Keratinocyte (primary cell): ENCODE measurements at regions not wholly inside any gene's neighbourhood (a gene's known extent, or its start where the extent isn't known, plus 50 kb on each side); places are given as distances from the start of the nearest gene placed in this dataset.

ENCODE experiments used
- DNase-seq: peaks from one replicate; pipeline ENCODE4 v3.0.0-alpha.2; 2011; ENCODE audit warnings: low read depth, missing footprints, low spot score
- FAIRE-seq: peaks from 2 replicates; lab custom pipeline; 2011; peaks lifted over from hg19 to GRCh38; lab: Jason Lieb, UNC
- H2AFZ ChIP-seq: 2 replicates; pipeline ENCODE4 v1.6.0; 2012; ENCODE audit warnings: low read length, control low read depth, inconsistent platforms; ENCODE audit not compliant: control insufficient read depth
- H3K27ac ChIP-seq: 2 replicates; pipeline ENCODE4 v1.5.1; 2011; ENCODE audit warnings: low read length; ENCODE audit not compliant: control insufficient read depth, insufficient read depth
- H3K27me3 ChIP-seq: 3 replicates; pipeline ENCODE4 v1.6.0; 2011; ENCODE audit warnings: low read length; ENCODE audit not compliant: control insufficient read depth, insufficient read depth; ENCODE audit errors: extremely low read depth
- H3K36me3 ChIP-seq, 2 experiments: 2 replicates in 1 of 2; 3 replicates in 1 of 2; pipeline ENCODE4 v1.5.1; 2011; ENCODE audit warnings: low read length in 2 of 2, mild to moderate bottlenecking in 1 of 2; ENCODE audit not compliant: control insufficient read depth in 2 of 2, insufficient read depth in 2 of 2; ENCODE audit errors: extremely low read depth in 1 of 2
- H3K4me1 ChIP-seq: 3 replicates; pipeline ENCODE4 v1.5.1; 2011; ENCODE audit warnings: low read length; ENCODE audit not compliant: control insufficient read depth, insufficient read depth; ENCODE audit errors: extremely low read depth
- H3K4me2 ChIP-seq: 3 replicates; pipeline ENCODE4 v1.6.0; 2011; ENCODE audit warnings: low read depth, low read length; ENCODE audit not compliant: control insufficient read depth, insufficient read depth; ENCODE audit errors: extremely low read depth
- H3K4me3 ChIP-seq, 3 experiments: fragments of 200-600 bp in 1 of 3; sonication (generic) in 1 of 3; 2 replicates in 2 of 3; 3 replicates in 1 of 3; pipeline ENCODE4 v1.5.1; 2011 to 2016; ENCODE audit warnings: low read length in 3 of 3, mild to moderate bottlenecking in 3 of 3, control low read depth in 2 of 3, inconsistent platforms in 1 of 3, low read depth in 1 of 3, mixed read lengths in 1 of 3, mixed run types in 1 of 3, moderate library complexity in 1 of 3; ENCODE audit not compliant: control insufficient read depth in 2 of 3, insufficient read depth in 2 of 3; ENCODE audit errors: extremely low read depth in 1 of 3
- H3K79me2 ChIP-seq: 2 replicates; pipeline ENCODE4 v1.6.0; 2012; ENCODE audit warnings: low read length; ENCODE audit not compliant: control insufficient read depth, insufficient read depth
- H3K9ac ChIP-seq: 3 replicates; pipeline ENCODE4 v1.6.0; 2011; ENCODE audit warnings: low read length; ENCODE audit not compliant: control insufficient read depth, insufficient read depth; ENCODE audit errors: extremely low read depth
- H3K9me1 ChIP-seq: 3 replicates; pipeline ENCODE4 v1.6.0; 2011; ENCODE audit warnings: low read length; ENCODE audit not compliant: control insufficient read depth, insufficient read depth; ENCODE audit errors: extremely low read depth
- H3K9me3 ChIP-seq: 2 replicates; pipeline ENCODE4 v1.5.1; 2012; ENCODE audit warnings: low read depth, low read length; ENCODE audit not compliant: control insufficient read depth
- H4K20me1 ChIP-seq: 3 replicates; pipeline ENCODE4 v1.6.0; 2011; ENCODE audit warnings: low read length; ENCODE audit not compliant: control insufficient read depth, insufficient read depth; ENCODE audit errors: extremely low read depth
- CTCF ChIP-seq, 3 experiments: IDR thresholded peaks in 1 of 3; conservative IDR thresholded peaks in 1 of 3; optimal IDR thresholded peaks in 1 of 3; 2 replicates in 2 of 3; 3 replicates in 1 of 3; pipeline versions ENCODE3 to v1.5.1; 2011; ENCODE audit warnings: low read length in 3 of 3, mild to moderate bottlenecking in 3 of 3, moderate library complexity in 2 of 3, control low read depth in 1 of 3, inconsistent platforms in 1 of 3; ENCODE audit not compliant: insufficient read depth in 2 of 3; ENCODE audit errors: extremely low read depth in 1 of 3
- EZH2 ChIP-seq: IDR thresholded peaks from one replicate; pipeline ENCODE4 v1.6.1; 2012; ENCODE audit warnings: inconsistent platforms, mild to moderate bottlenecking, low read length, moderate library complexity
- dilution Hi-C: fragments of 300-500 bp; cut with MboI; formaldehyde crosslinking; loops from one replicate; pipeline ENCODE4 v1.7.0; 2020; ENCODE audit warnings: low sequenced_read_pairs; ENCODE audit not compliant: extremely low pct_ligation_motif_present

- Histone ChIP-seq H3K9ac (no peak overlapping the region), H3K4me2 (no peak overlapping the region), H2AFZ (no peak overlapping the region), H4K20me1 (no peaks in the 10 kb centered on the region), H3K27ac (no peak overlapping the region), H3K9me1 (no peaks in the 10 kb centered on the region), H3K4me1 (no peaks in the 10 kb centered on the region), H3K9me3 (no peaks in the 10 kb centered on the region), H3K4me3 (no peak overlapping the region), H3K79me2 (no peaks in the 10 kb centered on the region), H3K27me3 (no peaks in the 10 kb centered on the region), H3K36me3 (no peaks in the 10 kb centered on the region)
- DNase-seq (no peak), FAIRE-seq (no peak)
- dilution Hi-C loops, result no loop called here
- TF ChIP-seq CTCF (optimal IDR thresholded peaks at IDR 0.05 in 1 of 3, IDR thresholded peaks at IDR 0.05 in 1 of 3, conservative IDR thresholded peaks at IDR 0.05 in 1 of 3; ENCODE audit: extremely low read depth in 1 of 3, insufficient read depth in 2 of 3, low read length in 3 of 3) (no peak), EZH2 (no peak)
Observed at GRCh38 chr2:65985986-65986385, 448.9 kb upstream of the MEIS1 start.

GRCh38 chr2:65980531-65980930 lies 454.4 kb upstream of the MEIS1 start:
- DNase-seq (no peak), FAIRE-seq (no peak)
- Histone ChIP-seq H3K9ac (no peak overlapping the region), H3K4me1 (no peaks in the 10 kb centered on the region), H3K36me3 (no peaks in the 10 kb centered on the region), H4K20me1 (no peaks in the 10 kb centered on the region), H3K4me3 (no peak overlapping the region), H3K9me1 (no peaks in the 10 kb centered on the region), H3K9me3 (no peaks in the 10 kb centered on the region), H3K27me3 (peaks cover 8% of the 10 kb centered on the region), H2AFZ (no peak overlapping the region), H3K4me2 (no peak overlapping the region), H3K27ac (no peak overlapping the region), H3K79me2 (no peaks in the 10 kb centered on the region)
- no peak for TF ChIP-seq EZH2
- TF ChIP-seq CTCF (optimal IDR thresholded peaks at IDR 0.05 in 1 of 3, IDR thresholded peaks at IDR 0.05 in 1 of 3, conservative IDR thresholded peaks at IDR 0.05 in 1 of 3; ENCODE audit: extremely low read depth in 1 of 3, insufficient read depth in 2 of 3, low read length in 3 of 3), result no peak
- dilution Hi-C loops, result no loop called here
